B cell (primary cell): ENCODE measurements at regions not wholly inside any gene's neighbourhood (a gene's known extent, or its start where the extent isn't known, plus 50 kb on each side); places are given as distances from the start of the nearest gene placed in this dataset.

ENCODE experiments used
- CTCF ChIP-seq: fragments of 200-600 bp; IDR thresholded peaks from one replicate; pipeline ENCODE4 v1.8.0; 2022; ENCODE audit warnings: antibody characterized with exemption, mild to moderate bottlenecking
- EZH2 ChIP-seq: IDR thresholded peaks from 2 replicates; pipeline ENCODE4 v1.6.1; 2012; ENCODE audit warnings: borderline replicate concordance, low read depth, mild to moderate bottlenecking, moderate library complexity, low read length; ENCODE audit not compliant: insufficient read depth, poor library complexity, severe bottlenecking

GRCh38 chrX:155761185-155761584, 120.0 kb upstream of the VAMP7 start:
- TF ChIP-seq CTCF (no peak), EZH2 (no peak)
